ENCODE measurements at regions not wholly inside any gene's neighbourhood (a gene's known extent, or its start where the extent isn't known, plus 50 kb on each side); places are given as distances from the start of the nearest gene placed in this dataset.

GRCh38 chr1:103917795-103918194, 168.1 kb downstream of the AMY1C start:
- Histone ChIP-seq H3K4me2 (ENCODE audit: insufficient read depth, insufficient read length, low read length) (no peak overlapping the region), H2BK12ac (ENCODE audit: insufficient read length, low read depth, low read length) (no peak overlapping the region), H2BK15ac (ENCODE audit: low read depth, low read length) (no peak overlapping the region), H2BK120ac (ENCODE audit: low read depth, low read length, poor library complexity, severe bottlenecking) (no peak overlapping the region), H3K23me2 (ENCODE audit: insufficient read length, low read depth, low read length, poor library complexity, severe bottlenecking) (no peaks in the 10 kb centered on the region), H2AK5ac (ENCODE audit: insufficient read length, low read length) (no peak overlapping the region), H3K23ac (ENCODE audit: insufficient read length, low read depth, low read length) (no peak overlapping the region), H3K27me3 (ENCODE audit: insufficient read depth, low read length) (no peaks in the 10 kb centered on the region), H3K56ac (ENCODE audit: insufficient read length, low read depth, low read length) (no peak overlapping the region), H4K5ac (ENCODE audit: insufficient read length, low read depth, low read length) (no peak overlapping the region), H3K9ac (ENCODE audit: extremely low read depth, insufficient read length, low read length) (no peak overlapping the region), H3K4me1 (ENCODE audit: insufficient read depth, low read length) (0 out of 2 replicates have a peak, but pooled peaks cover 2% of the 10 kb centered on the region), H3T11ph (ENCODE audit: low read length) (no peak overlapping the region), H4K8ac (replicated peaks; ENCODE audit: insufficient read length, low read depth, low read length) (no peak overlapping the region), H2BK5ac (ENCODE audit: insufficient read length, low read length) (no peak overlapping the region), H3K14ac (ENCODE audit: insufficient read depth, low read length) (no peak overlapping the region), H3K79me1 (ENCODE audit: insufficient read depth, low read depth, low read length, poor library complexity, severe bottlenecking) (no peaks in the 10 kb centered on the region), H3K18ac (ENCODE audit: insufficient read length, low read depth, low read length) (no peak overlapping the region), H4K91ac (ENCODE audit: insufficient read length, low read depth, low read length) (no peak overlapping the region), H4K20me1 (ENCODE audit: control insufficient read depth, insufficient read depth, insufficient read length) (no peaks in the 10 kb centered on the region), H2BK20ac (ENCODE audit: low read depth, low read length, poor library complexity, severe bottlenecking) (no peak overlapping the region), H3K79me2 (ENCODE audit: insufficient read depth, low read length) (no peaks in the 10 kb centered on the region), H3K9me3 (ENCODE audit: control insufficient read depth, low read depth, low read length) (no peaks in the 10 kb centered on the region), H3K27ac (ENCODE audit: insufficient read length, low read depth, low read length) (no peak overlapping the region), H3K4ac (ENCODE audit: low read depth, low read length) (no peak overlapping the region), H2AFZ (ENCODE audit: low read length) (no peak overlapping the region)
- H3K36me3 Mint-ChIP-seq (ENCODE audit: insufficient read depth in 1 of 3, low read depth in 3 of 3), result no peaks in the 10 kb centered on the region
- no peak overlapping the region for H3K4me3 Mint-ChIP-seq
- H3K27me3 Mint-ChIP-seq (ENCODE audit: low read depth), result no peaks in the 10 kb centered on the region
- peaks cover 4 to 5% of the 10 kb centered on the region in 2 experiments; a peak in 3 of 4 replicates for H3K4me1 Mint-ChIP-seq
- H3K9me3 Mint-ChIP-seq, result peaks cover 0 to 4% of the 10 kb centered on the region in 2 experiments; a peak in 1 of 5 replicates
- TF ChIP-seq CTCF (conservative IDR thresholded peaks at IDR 0.05), result no peak
- H3K27ac Mint-ChIP-seq, result no peak overlapping the region
- DNase-seq, result no peak
- WGBS (ENCODE audit: extremely low coverage, insufficient read length, low lambda C conversion rate), result no CpG with 5 or more reads among the region's 2 CpGs

Data from H9 (cell line).